Mesodermal cell (in vitro differentiated cells): ENCODE measurements at regions not wholly inside any gene's neighbourhood (a gene's known extent, or its start where the extent isn't known, plus 50 kb on each side); places are given as distances from the start of the nearest gene placed in this dataset.

ENCODE experiments used
- H3K27ac ChIP-seq: 2 replicates; pipeline ENCODE4 v1.7.0; 2013; ENCODE audit warnings: mild to moderate bottlenecking, low read depth, low read length, moderate library complexity; ENCODE audit not compliant: severe bottlenecking
- H3K36me3 ChIP-seq: 2 replicates; pipeline ENCODE4 v1.7.1; 2013; ENCODE audit warnings: mild to moderate bottlenecking, low read length, moderate library complexity; ENCODE audit not compliant: control insufficient read depth, insufficient read depth
- H3K4me1 ChIP-seq: one replicate; pipeline ENCODE4 v1.7.1; 2013; ENCODE audit warnings: mild to moderate bottlenecking, low read length; ENCODE audit not compliant: insufficient read depth, control insufficient read depth, poor library complexity, severe bottlenecking
- H3K4me3 ChIP-seq: 2 replicates; pipeline ENCODE4 v1.7.0; 2013; ENCODE audit warnings: low read length, control low read depth, mild to moderate bottlenecking; ENCODE audit not compliant: insufficient read depth, poor library complexity, severe bottlenecking; ENCODE audit errors: extremely low read depth
- H3K9me3 ChIP-seq: 2 replicates; pipeline ENCODE4 v1.7.1; 2013; ENCODE audit warnings: mild to moderate bottlenecking, low read length, moderate library complexity; ENCODE audit not compliant: control insufficient read depth
- WGBS, 2 experiments: methylation state at CpG; one replicate each; pipeline ENCODE4 v1.1.5; 2013; ENCODE audit warnings: missing lambda C conversion rate in 2 of 2; ENCODE audit not compliant: insufficient coverage in 2 of 2; 5-methylcytosine and 5-hydroxymethylcytosine counted together

DNA sequence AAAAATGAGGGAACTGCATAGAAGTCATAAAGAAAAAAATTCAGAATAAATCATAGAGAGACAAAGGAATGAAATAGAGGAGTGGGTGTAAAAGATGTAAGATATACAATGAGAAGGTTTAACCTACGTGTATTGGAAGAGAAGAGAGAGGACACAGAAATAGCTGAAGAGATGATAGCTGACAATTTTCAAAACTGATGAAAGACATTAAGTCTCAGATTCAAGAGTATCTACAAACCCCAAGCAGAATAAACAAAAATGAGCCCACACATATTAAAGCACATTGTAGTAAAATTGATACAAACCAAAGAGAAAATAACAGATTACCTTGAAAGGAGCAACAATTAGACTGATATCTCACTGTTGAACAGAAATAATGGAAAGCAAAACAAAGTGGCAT lies 107.9 kb upstream of the PRNP start:
- Histone ChIP-seq H3K36me3 (no peaks in the 10 kb centered on the region), H3K4me1 (no peaks in the 10 kb centered on the region), H3K4me3 (no peak overlapping the region), H3K27ac (no peak overlapping the region), H3K9me3 (no peaks in the 10 kb centered on the region)
- 67% methylated on average over 1 of the region's 1 CpG; no CpG with 5 or more reads in 1 of the 2 experiments for WGBS, 2 experiments

GRCh38 chr20:4574356-4574690 lies 111.9 kb upstream of the PRNP start:
- Histone ChIP-seq H3K27ac (no peak overlapping the region), H3K4me1 (no peaks in the 10 kb centered on the region), H3K9me3 (no peaks in the 10 kb centered on the region), H3K4me3 (no peak overlapping the region), H3K36me3 (no peaks in the 10 kb centered on the region)
- WGBS, 2 experiments, result 60 to 90% methylated on average over 1 of the region's 3 CpGs

DNA sequence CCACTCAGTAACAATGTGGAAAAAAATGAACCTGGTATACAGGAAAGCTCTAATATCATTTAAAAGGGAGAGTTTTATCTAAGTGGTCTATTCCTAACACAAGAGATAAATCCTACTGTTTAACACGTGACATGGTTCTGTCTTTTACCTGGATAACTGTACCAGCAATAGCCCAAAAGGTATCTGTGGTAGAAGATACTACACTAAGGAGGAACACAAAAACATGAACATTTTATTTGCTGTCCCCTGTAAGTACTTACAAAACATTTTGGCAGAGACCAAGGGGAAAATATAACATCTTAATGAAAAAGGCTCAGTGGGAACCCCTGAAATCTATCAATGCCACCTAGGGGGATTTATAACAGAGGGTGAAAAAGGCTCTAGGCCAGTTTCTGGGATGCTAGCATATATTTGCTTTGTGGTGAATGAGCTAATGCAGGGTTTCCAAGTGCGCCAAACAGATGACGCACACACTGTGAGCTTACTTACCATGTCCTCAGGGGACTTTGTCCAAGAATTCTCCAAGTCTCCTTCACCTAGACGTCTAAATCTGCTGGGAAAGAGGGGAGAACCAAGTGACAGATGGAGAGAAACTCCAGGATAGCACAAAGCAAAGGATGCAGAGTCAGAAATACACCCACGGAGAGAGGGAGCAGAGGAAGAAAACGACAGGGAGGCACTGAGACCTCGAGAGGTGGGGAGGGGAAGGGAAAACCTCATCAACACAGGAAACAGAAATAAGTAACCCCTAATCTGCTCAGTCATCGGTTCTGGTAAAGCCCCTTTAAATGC lies 112.5 kb upstream of the PRNP start:
- H3K4me3 ChIP-seq, result no peak overlapping the region
- H3K36me3 ChIP-seq, result no peaks in the 10 kb centered on the region
- 80 to 89% methylated on average over 1 to 2 of the region's 8 CpGs for WGBS, 2 experiments
- no peak overlapping the region for H3K27ac ChIP-seq
- H3K9me3 ChIP-seq, result no peaks in the 10 kb centered on the region
- no peaks in the 10 kb centered on the region for H3K4me1 ChIP-seq

DNA sequence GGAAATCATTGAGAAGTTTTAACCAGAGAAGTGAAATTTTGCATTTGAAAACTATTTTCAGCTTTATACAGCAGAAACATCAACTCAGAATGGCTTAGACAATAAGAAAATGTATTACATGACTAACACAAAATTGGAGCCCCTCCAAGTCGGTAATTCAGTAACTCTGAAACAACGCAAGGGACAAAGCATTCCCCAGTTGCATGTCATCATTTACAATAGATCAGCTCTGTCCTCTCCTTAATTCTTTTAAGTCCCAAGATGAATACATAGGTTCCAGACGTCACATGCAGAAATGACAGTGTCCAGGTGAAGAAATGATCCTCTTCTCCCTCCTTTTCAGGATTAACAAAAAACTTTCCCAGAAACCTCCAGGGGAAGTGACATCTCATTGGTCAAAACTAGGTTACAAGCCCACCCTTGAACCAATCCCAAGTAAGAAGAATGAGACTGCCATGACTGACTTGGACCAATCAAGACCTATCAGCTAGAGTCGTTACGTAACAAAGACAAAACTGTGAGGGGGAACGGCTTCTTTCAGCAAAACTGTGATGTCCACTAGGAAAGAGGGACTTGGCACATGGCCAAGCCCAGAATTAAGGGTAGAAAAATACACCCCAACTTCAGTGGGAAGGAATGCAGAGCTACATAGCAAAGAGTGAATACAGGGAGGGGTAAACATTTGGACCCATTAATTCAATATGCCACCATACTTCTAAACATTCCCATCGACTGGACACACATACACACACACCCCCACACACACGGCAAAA lies 114.3 kb upstream of the PRNP start:
- Histone ChIP-seq H3K36me3 (no peaks in the 10 kb centered on the region), H3K4me3 (no peak overlapping the region), H3K4me1 (no peaks in the 10 kb centered on the region), H3K9me3 (no peaks in the 10 kb centered on the region), H3K27ac (no peak overlapping the region)
- WGBS, 2 experiments, result 77 to 80% methylated on average over 8 of the region's 8 CpGs

DNA sequence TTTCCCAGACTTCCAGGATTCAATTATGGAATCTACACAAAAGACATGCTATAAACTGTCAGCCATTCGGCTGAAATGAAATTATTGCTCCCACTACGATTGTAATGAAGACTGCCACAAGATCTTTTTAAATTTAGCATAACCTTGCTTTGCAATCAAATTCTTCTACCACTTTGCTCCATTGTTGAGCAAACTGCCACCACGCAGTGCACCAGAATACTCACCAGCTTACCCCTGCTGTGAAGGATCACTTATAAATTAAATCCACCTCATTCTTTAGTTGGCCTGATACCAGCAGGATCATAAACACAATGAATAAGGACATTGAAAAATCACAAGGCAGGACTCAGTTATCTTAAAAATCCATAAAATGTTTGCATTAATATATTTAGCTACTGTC lies 116.4 kb upstream of the PRNP start:
- no peaks in the 10 kb centered on the region for H3K4me1 ChIP-seq
- no peaks in the 10 kb centered on the region for H3K36me3 ChIP-seq
- 69 to 72% methylated on average over 3 of the region's 3 CpGs for WGBS, 2 experiments
- H3K4me3 ChIP-seq, result no peak overlapping the region
- H3K9me3 ChIP-seq, result no peaks in the 10 kb centered on the region
- H3K27ac ChIP-seq, result no peak overlapping the region

- no peaks in the 10 kb centered on the region for H3K4me1 ChIP-seq
- no peaks in the 10 kb centered on the region for H3K9me3 ChIP-seq
- no peak overlapping the region for H3K4me3 ChIP-seq
- no peak overlapping the region for H3K27ac ChIP-seq
- no peaks in the 10 kb centered on the region for H3K36me3 ChIP-seq
- 82% methylated on average over 1 of the region's 2 CpGs; no CpG with 5 or more reads in 1 of the 2 experiments for WGBS, 2 experiments
Measured at GRCh38 chr20:4569092-4569491, 117.2 kb upstream of the PRNP start.

DNA sequence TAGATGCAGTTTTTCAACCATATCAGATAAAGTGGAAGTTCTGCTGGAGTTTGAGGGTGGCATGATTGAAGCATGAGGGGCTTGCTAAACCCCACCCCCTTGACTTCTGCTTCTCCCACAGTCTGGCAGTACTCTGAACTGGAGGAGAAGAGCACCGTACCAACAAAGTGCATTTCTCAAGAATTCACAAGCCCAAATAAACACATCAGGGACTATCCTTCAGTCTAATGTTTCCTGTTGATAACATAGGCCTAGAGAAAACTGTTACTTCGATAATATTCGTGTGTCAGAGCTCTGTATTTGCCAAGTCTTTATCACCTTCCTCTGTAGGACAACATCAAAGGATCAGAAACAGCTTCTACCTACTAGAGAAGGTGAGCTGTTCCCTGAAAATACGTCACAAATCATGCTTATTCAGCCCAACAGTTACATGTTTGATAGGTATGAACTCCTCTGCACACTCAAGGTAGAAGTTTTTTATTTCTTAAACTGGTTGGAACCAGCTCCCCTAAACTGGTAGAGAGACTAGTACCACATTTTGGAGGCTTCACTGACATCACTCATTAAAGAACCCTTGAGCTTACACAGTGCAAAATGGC lies 117.8 kb upstream of the PRNP start:
- Histone ChIP-seq H3K36me3 (no peaks in the 10 kb centered on the region), H3K4me1 (no peaks in the 10 kb centered on the region), H3K4me3 (no peak overlapping the region), H3K9me3 (no peaks in the 10 kb centered on the region), H3K27ac (no peak overlapping the region)
- 89 to 92% methylated on average over 2 to 3 of the region's 4 CpGs for WGBS, 2 experiments

DNA sequence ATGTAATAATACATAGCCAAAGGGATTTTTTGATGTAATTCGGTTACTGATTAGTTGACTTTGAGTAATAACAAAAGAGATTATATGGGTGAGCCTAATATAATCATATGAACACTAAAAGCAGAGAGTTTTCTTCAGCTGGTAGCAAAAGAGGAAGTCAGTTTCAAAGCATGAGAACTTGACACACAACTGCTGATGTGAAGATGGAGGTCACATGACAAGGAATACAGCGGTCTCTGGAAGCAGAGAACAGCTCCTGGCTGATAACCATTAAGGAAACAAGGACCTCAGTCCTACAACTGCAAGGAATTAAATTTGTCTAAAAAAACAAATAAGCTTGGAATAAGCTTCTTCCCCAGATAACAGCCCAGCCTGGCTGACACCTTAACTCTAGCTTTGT lies 119.1 kb upstream of the PRNP start:
- Histone ChIP-seq H3K4me1 (no peaks in the 10 kb centered on the region), H3K9me3 (no peaks in the 10 kb centered on the region), H3K4me3 (no peak overlapping the region), H3K36me3 (no peaks in the 10 kb centered on the region), H3K27ac (no peak overlapping the region)
- WGBS, 2 experiments, result 83% methylated on average over 1 of the region's 2 CpGs; no CpG with 5 or more reads in 1 of the 2 experiments

- no peak overlapping the region for H3K4me3 ChIP-seq
- H3K27ac ChIP-seq, result no peak overlapping the region
- H3K9me3 ChIP-seq, result no peaks in the 10 kb centered on the region
- H3K36me3 ChIP-seq, result no peaks in the 10 kb centered on the region
- H3K4me1 ChIP-seq, result no peaks in the 10 kb centered on the region
- WGBS, 2 experiments, result no CpG with 5 or more reads among the region's 4 CpGs
Measured at GRCh38 chr20:4563534-4563933, 122.7 kb upstream of the PRNP start.

DNA sequence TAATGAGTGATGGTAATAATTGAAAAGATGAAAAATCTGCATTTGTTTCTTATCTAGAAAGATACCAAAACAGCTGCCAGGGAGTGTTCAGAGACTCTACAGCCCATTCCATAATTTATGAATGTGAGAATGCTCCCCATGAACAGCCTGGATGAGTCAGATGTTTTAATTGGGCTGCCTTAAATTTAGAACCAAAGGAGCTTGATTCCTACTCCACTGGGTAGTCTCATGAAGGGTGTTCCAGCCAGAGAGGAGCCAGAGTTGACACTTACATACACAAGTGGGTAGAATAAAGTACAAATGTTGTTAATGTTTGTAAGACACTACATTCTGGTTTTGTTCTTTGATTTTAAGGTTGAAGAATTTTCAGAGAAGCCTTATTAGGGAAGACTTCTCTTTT lies 123.2 kb upstream of the PRNP start:
- H3K4me1 ChIP-seq, result no peaks in the 10 kb centered on the region
- no peaks in the 10 kb centered on the region for H3K36me3 ChIP-seq
- no peak overlapping the region for H3K27ac ChIP-seq

GRCh38 chr20:4560667-4561066 lies 125.6 kb upstream of the PRNP start:
- no peaks in the 10 kb centered on the region for H3K9me3 ChIP-seq
- WGBS, 2 experiments, result 90% methylated on average over 2 of the region's 2 CpGs; no CpG with 5 or more reads in 1 of the 2 experiments
- H3K36me3 ChIP-seq, result no peaks in the 10 kb centered on the region
- no peak overlapping the region for H3K4me3 ChIP-seq
- H3K4me1 ChIP-seq, result peaks cover 3% of the 10 kb centered on the region
- H3K27ac ChIP-seq, result no peak overlapping the region

More for the DNA sequence above, 123.2 kb upstream of the PRNP start:
- no peak overlapping the region for H3K4me3 ChIP-seq
- H3K9me3 ChIP-seq, result no peaks in the 10 kb centered on the region
